Inflammatory macrophage (primary cell): ENCODE measurements at regions not wholly inside any gene's neighbourhood (a gene's known extent, or its start where the extent isn't known, plus 50 kb on each side); places are given as distances from the start of the nearest gene placed in this dataset.
"Not testable (repeated sequence)": the region's sequence is repeated elsewhere in the genome, so short reads cannot be mapped to it uniquely, and the experiment has no call there.

Experiments
- DNase-seq, 2 donors: peaks; one replicate each; pipeline ENCODE4 v3.0.0-alpha.2; 2020 to 2022

GRCh38 chr6:167392631-167393316 lies 67.9 kb downstream of the TTLL2 start:
- DNase-seq, result no peak

DNA sequence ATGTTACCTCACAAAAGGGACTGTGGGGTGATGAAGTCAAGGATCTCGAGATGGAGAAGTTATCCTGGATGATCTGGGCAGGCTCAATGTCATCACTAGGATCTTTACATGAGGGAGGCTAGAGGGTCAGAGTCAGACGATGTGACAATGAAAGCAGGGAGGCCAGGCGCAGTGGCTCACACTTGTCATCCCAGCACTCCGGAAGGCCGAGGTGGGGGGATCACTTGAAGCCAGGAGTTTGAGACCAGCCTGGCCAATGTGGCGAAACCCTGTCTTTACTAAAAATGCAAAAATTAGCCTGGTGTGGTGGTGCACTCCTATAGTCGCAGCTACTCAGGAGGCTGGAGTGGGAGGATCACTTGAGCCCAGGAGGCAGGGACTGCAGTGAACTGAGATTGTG lies 68.8 kb downstream of the TTLL2 start:
- DNase-seq, result no peak

GRCh38 chr6:167394339-167394738 lies 69.5 kb downstream of the TTLL2 start:
- DNase-seq, result no peak

- DNase-seq, result no peak
These were observed 69.9 kb downstream of the TTLL2 start for GRCh38 chr6:167394820-167395219.

GRCh38 chr6:167396068-167396658 lies 71.3 kb downstream of the TTLL2 start:
- DNase-seq, result no peak

DNA sequence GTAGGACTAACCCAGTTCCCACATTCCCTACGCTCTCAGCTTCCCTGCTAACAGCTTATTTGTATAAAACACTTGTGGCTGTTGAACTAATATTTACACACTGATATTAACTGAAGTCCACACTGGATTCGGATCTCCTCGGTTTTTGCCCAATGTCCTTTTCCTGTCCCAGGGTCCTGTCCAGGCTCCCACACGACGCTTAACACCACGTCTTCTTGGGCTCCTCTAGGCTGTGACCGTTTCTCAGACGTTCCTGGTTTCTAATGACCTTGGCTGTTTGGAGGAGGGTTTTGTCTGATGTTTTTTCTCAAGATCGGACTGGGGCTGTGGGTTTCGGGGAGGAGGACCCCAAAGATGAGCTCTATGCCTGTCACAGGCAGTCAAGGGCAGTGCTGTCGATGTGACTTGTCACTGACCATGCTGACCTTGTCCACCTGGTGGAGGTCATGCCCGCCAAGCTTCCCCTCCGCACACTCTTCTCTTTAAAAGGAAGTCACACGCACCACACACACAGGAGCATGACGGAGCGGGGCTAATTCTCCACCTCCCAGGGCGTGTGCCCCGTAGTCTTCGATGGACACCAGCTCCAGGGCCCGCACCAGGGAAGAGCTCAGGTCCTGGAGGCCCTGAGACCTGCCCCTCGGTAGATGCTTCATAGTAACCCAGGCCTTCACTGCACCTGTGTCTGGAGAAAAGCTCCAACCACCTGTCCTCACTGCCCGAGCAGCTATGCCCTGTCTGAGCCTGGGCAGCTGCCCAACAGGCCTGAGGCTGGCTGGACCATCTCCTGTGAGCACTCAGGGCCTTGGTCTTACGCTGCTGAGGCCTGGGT lies 72.0 kb downstream of the TTLL2 start:
- DNase-seq, result no peak

DNA sequence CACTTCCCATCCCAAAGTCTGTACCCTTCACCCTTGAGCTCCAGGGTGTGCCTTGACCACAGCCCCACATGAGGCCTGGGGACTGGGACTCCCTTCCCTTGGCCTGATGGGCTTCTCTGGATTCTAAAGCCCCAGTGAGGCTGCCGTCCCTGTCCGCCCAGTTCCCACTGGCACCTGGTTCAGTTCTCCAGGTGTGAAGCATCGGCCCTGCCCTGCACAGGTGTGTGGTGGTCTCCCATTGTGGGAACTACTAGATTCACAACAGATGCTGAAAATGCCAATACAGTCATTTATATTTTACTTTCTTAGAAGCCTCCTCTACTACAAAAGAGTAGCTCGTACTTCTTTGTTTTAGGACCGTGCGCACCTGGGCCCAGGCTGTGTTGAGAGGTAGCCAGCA lies 72.8 kb downstream of the TTLL2 start:
- DNase-seq, result no peak

GRCh38 chr6:167398214-167399050 lies 73.5 kb downstream of the TTLL2 start:
- no peak for DNase-seq

- DNase-seq, result no peak
These were observed 74.1 kb downstream of the TTLL2 start for GRCh38 chr6:167399051-167399387.

- DNase-seq, result no peak
These were observed 74.7 kb downstream of the TTLL2 start for GRCh38 chr6:167399599-167399998.

- DNase-seq, result no peak
These were observed 75.7 kb downstream of the TTLL2 start for GRCh38 chr6:167400482-167401138.

GRCh38 chr6:167401525-167402194 lies 76.8 kb downstream of the TTLL2 start:
- DNase-seq, result no peak

DNA sequence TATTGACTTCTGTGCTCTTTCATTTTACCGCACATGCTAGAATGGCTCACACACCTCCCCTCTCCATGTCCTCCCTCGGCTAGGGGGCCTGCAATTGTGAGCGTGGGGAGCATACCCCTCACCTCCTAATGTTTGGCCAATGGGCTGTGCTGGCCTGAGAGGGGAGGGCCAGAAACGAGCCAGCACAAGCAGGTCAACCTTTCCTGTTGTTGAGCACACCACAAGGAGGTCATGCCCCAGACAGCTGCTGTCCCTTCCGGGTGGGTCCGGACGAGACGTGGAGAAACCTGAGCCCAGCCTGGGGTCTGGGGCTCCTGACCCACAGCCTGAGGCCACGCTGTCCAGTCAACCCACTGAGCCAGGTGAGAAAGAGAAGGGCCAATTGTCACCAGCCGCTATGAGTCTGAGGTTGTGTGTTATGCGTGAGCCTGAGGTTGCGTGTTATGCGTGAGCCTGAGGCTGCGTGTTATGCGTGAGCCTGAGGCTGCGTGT lies 77.4 kb downstream of the TTLL2 start:
- DNase-seq, result no peak

- no peak for DNase-seq
These were observed 78.5 kb downstream of the TTLL2 start for GRCh38 chr6:167403427-167403826.

DNA sequence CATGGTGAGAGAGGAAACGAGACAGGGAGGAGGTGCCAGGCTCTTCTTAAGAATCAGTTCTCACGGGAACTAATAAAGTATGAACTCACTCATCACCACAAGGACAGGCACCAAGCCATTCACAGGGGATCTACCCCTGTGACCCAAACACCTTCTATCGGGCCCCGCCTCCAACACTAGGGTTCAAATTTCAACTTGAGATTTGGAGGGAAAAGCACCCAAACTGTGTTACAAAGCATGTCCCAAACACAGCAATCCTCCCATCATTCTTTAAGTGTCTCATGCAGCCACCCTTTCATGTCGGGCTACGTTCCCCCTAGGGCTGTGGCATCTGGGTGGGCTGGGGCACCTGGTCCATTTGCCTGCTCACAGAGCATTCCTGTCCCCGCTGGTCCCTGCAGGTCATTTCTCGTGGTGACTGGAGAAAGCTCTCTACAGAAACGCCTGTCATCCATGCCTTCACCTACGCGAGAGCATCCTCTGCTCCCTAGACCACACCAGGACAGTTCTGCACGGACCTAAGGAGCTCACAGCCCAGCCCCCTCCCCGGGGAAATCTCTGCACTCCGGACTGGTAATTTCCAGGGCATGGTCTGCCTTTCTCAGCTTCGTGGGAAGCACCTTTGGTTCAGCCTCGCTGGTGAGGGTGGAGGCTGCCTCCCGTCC lies 79.6 kb downstream of the TTLL2 start:
- DNase-seq, result no peak

DNA sequence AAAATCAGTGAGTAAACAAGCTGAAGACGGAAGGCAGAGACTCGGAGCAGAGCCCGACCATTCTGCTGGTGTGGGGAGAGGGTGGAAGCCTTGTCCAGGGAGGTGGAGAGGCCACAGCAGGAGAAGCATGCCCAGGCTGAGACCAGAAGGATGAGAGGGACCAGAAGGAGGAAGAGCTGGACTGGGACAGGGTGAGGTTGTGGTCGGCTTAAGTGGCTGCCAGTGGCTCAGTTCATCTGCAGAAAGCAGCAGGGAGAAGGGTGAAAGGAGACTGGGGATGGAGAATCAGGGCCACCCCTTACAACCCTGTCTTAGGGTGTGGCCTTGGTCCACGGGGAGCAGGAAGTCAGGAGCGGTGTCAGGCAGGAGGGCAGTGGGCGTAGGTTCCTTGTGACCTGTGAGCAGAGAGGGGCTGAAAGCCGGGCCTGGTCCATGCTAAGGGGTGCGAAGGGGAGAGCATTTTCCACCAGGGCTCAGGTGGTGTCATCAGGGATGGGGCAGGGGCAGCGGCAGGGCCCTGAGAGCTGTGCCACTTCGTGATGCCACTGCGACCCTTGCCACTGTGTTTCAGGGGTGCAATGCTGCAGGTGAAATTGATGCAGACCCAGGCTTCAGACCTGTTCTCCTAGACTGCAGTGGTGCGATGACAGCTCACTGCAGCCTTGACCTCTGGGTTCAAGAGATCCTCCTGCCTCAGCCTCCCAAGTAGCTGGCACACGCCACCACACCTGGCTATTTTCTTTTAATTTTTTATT lies 81.1 kb downstream of the TTLL2 start:
- DNase-seq, result no peak

DNA sequence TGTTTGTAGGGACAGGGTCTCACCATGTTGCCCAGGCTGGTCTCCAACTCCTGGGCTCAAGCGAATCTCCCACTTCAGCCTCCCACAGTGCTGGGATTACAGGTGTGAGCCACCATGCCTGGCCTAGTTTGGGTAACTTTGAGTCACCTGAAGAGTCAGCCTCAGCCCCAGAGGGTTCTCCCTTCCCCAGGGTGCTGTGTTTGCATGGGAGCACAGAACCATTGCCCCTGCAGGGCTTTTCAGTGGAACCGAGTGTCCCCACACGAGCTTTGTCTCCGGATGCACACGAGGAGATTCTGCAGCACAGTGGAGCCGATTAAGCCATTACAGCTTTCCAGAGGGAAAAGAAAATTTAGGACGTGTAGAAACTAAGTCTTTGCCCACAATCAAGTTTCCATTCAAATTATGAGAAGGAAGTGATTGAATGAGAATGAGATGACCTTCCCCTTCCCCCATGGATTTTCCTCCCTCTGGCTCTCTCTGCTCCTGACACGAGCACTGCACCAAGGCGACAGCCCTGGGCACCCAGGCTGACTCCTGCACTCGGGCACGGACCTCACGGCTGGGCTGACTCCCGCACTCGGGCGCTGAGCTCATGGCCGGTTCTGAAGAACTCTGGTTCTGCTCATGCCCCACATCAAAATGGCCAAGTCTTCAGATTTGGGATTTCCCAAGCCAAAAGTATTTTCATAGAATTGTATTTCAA lies 81.8 kb downstream of the TTLL2 start:
- not testable (repeated sequence) for DNase-seq

DNA sequence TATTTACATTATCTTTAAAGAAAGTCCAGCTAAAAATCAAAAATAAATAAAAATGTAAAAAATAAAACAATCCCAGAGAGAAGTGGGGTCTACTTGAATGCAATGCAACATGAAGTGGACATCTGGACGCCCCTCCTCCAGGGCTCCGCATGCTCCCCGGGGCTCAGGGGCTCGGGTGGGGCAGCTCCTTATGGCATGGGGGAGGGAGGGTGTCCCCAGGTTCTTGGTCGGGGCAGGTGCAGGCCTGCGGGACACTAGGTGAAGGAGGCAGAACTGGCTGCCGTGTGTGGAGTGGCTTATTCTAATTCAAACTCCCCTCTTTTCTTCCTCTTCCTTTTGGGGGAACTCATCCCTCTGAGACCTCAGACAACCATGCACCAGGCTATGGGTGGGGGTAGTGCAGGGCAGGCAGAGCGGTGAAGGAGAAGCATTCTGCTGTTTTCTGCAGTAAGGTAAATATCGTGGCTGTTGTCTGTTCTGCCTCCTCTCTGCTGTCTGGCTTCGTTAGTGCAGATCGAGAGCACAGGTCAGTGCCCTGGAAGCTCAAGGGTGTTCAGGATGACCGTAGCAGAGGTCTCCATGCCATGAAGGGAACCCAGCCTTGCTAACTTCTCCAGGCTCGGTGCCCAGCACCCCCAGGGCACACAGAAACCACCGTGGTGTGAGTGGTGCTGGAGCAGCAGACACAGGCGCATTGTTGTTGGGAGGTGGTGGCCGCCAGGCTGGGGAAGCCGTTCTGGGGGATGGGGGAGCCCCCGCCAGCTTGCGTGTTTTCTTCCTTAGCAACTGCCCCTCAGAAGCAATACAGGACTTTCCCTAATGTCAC lies 82.6 kb downstream of the TTLL2 start:
- DNase-seq, result no peak
